Retinal pigment epithelial cell (primary cell): ENCODE measurements at regions not wholly inside any gene's neighbourhood (a gene's known extent, or its start where the extent isn't known, plus 50 kb on each side); places are given as distances from the start of the nearest gene placed in this dataset.

Experiments used
- DNase-seq: peaks from one replicate; pipeline ENCODE4 v3.0.0-alpha.2; 2010; ENCODE audit warnings: low read depth
- H3K4me3 ChIP-seq: 2 replicates; pipeline ENCODE4 v1.5.1; 2011; ENCODE audit warnings: mild to moderate bottlenecking, low read length, control low read depth, moderate library complexity
- TF ChIP-seq, protein P1 (sequence below): conservative IDR thresholded peaks from 2 replicates; pipeline ENCODE4 v1.5.1; 2011; ENCODE audit warnings: low read depth, low read length, control low read depth, inconsistent platforms

DNA sequence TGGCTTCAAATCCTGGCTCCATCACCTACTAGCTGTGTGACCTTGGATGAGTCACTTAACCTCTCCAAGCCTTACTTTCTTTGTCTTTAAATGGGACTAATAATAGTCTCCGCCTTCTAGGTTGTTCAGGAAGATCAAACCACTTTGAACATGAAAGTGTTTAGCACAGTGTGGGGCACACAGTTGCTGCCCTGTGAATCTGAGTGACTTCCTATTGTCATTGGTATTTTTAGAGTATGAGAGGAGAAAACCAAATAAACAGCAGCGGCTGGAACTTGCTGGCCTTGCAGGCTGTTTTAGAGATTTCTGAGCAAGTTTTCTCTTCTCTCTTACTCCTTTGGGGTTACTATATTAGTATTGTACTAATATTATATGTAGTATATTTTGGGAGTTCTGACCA, 120.7 kb upstream of the MYL2 start:
- no peak for DNase-seq
- TF ChIP-seq, protein P1, sequence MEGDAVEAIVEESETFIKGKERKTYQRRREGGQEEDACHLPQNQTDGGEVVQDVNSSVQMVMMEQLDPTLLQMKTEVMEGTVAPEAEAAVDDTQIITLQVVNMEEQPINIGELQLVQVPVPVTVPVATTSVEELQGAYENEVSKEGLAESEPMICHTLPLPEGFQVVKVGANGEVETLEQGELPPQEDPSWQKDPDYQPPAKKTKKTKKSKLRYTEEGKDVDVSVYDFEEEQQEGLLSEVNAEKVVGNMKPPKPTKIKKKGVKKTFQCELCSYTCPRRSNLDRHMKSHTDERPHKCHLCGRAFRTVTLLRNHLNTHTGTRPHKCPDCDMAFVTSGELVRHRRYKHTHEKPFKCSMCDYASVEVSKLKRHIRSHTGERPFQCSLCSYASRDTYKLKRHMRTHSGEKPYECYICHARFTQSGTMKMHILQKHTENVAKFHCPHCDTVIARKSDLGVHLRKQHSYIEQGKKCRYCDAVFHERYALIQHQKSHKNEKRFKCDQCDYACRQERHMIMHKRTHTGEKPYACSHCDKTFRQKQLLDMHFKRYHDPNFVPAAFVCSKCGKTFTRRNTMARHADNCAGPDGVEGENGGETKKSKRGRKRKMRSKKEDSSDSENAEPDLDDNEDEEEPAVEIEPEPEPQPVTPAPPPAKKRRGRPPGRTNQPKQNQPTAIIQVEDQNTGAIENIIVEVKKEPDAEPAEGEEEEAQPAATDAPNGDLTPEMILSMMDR: no peak
- H3K4me3 ChIP-seq: no peak overlapping the region

DNA sequence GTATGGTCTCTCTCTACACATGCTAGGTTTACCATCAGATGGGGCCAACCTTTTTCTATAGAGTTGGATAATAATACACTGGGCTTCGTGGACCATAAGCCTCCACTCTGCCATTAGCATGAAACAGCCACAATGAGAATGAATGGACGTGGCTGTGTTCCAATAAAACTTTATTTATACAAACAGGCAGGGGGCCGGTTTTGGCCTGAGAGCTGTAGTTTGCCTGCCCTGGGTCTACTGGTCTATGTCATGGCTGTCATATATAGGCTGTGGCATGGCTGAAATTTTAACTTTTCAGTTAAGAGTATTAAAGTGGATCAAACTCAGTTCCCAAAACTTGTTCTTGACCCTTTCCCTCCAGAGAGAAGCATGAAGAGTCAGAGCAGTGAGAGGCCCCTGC, 120.3 kb upstream of the MYL2 start:
- DNase-seq: no peak
- no peak overlapping the region for H3K4me3 ChIP-seq
- TF ChIP-seq, protein P1: no peak

DNA sequence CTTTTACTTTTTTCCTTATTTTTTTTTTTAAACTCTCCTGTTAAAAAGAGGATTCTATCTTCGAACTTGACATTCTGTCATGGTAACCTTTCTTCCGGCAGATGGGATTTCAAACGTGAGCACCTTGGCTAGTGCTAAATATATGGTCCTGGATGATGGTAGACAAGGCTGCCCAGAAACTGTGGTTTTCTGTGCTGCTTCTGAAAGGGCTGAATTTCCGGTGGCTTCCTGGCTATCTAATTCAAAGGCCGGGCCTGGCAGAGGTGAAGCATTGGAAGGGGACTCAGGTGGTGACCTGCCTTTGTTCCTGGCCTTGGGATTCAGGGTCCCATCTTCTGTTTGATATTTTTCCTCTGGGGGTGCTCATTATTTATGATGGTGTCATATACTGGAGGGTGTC, 118.6 kb upstream of the MYL2 start:
- no peak overlapping the region for H3K4me3 ChIP-seq
- DNase-seq: no peak
- TF ChIP-seq, protein P1: no peak

DNA sequence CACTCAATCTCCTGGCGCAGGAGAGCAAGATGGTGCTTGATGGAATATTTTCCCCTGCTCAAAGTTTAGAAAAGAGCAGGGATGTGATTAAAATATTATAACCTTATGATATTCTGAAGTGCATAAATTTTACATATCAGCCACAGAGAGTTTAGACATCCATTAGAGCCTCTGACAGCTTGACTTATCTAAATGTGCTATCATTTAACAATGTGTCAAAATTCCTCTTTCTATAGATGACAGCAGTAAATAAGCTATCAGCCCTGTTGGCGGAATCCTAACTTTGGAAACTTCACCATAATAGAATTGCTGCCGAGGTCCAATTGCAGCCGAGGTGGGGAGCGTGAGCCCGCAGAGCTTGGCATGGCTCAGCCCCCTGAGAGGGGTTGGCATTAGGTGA, 117.7 kb upstream of the MYL2 start:
- TF ChIP-seq, protein P1: no peak
- DNase-seq: no peak
- no peak overlapping the region for H3K4me3 ChIP-seq

DNA sequence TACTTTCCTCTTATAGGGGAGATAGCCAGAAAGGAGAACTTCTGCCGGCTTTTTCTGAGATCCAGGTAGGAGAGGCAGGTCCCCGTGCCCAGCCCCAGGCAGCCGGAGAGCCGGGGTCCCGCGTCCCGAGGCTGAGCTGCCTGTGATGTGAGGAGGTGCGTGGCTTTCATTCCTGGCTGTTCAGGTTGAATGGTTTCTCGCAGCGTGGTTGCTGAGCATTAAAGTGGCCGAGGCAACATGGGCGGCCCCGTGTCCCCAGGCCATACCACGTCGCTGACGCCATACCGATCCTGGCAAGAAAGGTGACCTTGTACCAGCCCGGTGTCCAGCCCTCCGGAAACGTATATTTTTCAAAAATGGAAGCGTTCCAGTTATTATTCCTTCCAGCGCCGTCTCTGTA, 116.7 kb upstream of the MYL2 start:
- no peak for DNase-seq
- TF ChIP-seq, protein P1: no peak
- no peak overlapping the region for H3K4me3 ChIP-seq

DNA sequence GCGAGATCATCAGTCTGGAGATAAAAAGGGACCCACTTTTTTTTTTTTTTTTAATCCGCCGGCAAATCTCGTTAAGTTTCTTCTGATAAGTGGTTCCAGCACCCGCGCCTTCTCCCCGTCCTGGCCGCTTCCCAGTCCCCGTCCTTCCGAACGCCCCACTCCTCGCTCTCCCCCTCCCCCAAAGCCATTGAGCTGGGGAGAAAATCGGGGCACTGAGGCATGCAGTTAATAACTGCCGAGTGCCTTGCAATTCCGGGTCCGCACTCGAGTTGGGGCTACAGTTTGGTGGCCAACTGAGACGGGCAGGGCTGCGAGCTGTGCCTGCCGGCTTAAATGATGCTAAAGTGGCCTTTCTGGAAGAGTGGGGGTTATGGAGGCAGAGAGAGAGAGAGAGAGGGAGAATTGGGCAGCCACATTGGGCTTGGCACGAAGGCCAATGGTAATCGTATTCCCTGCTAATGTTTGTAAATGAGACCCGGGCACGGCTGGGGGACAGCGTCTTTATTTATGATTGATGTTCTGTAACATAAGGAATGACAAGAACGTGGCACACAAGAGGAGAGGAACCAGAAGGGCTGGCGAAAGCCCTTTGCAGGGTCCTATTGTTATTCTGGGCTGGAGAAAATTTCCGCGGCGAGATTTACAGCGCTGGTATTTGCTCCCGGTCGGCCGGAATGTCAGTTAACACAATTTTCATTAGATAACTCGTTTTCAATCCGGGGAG, 115.4 kb upstream of the MYL2 start:
- H3K4me3 ChIP-seq: no peak overlapping the region

More for the DNA sequence above, 115.4 kb upstream of the MYL2 start:
- TF ChIP-seq, protein P1: no peak
- DNase-seq: no peak
